ENCODE measurements at regions not wholly inside any gene's neighbourhood (a gene's known extent, or its start where the extent isn't known, plus 50 kb on each side); places are given as distances from the start of the nearest gene placed in this dataset.

DNA sequence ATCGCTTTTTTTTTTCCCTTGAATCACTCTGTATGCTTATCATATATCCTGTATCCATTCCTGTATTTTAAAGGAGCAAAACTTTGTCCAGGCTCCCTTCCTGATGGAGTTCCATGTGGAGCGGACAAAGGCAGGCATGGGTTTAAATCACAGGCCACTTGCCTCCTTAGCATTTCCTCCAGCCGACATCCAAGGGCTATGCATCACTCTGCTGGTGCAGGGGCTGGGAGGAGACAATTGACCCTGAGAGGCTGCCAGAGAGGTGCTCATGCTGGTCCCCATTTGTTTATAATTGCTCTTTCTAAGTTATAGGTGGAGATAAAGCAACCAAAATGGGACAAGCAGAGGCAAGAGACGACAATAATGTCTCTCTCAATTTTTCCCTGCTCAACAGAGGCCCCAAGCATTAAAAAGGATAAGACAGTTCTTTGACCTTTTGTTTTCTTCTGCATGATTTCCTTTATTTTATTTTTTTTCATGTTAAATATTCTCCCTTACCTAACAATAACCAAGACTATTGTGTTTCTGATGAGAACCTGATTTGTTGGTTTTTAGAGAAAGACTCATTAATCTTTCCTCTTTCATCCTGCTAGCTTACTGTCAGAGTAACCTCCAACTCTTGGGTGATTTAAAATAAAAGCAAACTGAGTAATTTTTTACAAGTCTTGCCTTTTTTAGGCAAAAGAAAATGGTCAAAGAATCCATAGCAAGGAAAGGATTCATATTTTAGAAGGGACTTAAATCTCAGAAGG lies 353.7 kb downstream of the ADGRL2 start:
- no peak for TF ChIP-seq CTCF (IDR thresholded peaks at IDR 0.05)
- no peak for TF ChIP-seq POLR2A (IDR thresholded peaks at IDR 0.05)

Measured in Peyer's patch (tissue), 4 donors.